HEK293T (cell line): ENCODE measurements at regions not wholly inside any gene's neighbourhood (a gene's known extent, or its start where the extent isn't known, plus 50 kb on each side); places are given as distances from the start of the nearest gene placed in this dataset.
A peak's percentile ranks its signal among the peaks of the same experiment; 100 is the strongest.

Experiments
- CTCF ChIA-PET: fragments of 350-600 bp; formaldehyde crosslinking; extraction: SDS; loops from one replicate; lab custom pipeline; 2021; ENCODE audit warnings: antibody characterized with exemption, inconsistent platforms; lab: Yijun Ruan, JAX
- POLR2A ChIA-PET: fragments of 350-600 bp; formaldehyde crosslinking; extraction: SDS; loops from one replicate; lab custom pipeline; 2020; ENCODE audit warnings: antibody characterized with exemption, inconsistent platforms; lab: Yijun Ruan, JAX
- DNase-seq: peaks from one replicate; pipeline ENCODE4 v3.0.0; 2012; ENCODE audit warnings: mixed read lengths; ENCODE audit errors: extremely low spot score
- ARNT ChIP-seq: fragments of 450-650 bp; IDR thresholded peaks from 2 replicates; pipeline ENCODE4 v1.6.1; 2017; ENCODE audit warnings: mild to moderate bottlenecking
- BHLHE40 ChIP-seq: fragments of 450-650 bp; IDR thresholded peaks from 2 replicates; pipeline ENCODE4 v1.6.1; 2016; ENCODE audit warnings: mild to moderate bottlenecking, moderate library complexity, borderline replicate concordance
- CTBP1 ChIP-seq: fragments of 450-650 bp; IDR thresholded peaks from 2 replicates; pipeline ENCODE4 v1.6.1; 2016; ENCODE audit warnings: borderline replicate concordance
- ELF4 ChIP-seq: fragments of 450-650 bp; IDR thresholded peaks from 2 replicates; pipeline ENCODE4 v1.6.1; 2017; ENCODE audit warnings: antibody characterized with exemption
- FOXA1 ChIP-seq: fragments of 450-650 bp; IDR thresholded peaks from 2 replicates; pipeline ENCODE4 v1.6.1; 2016; ENCODE audit warnings: mild to moderate bottlenecking
- FOXK2 ChIP-seq: fragments of 450-650 bp; IDR thresholded peaks from 2 replicates; pipeline ENCODE4 v1.6.1; 2016; ENCODE audit warnings: mild to moderate bottlenecking
- FOXM1 ChIP-seq: fragments of 450-650 bp; IDR thresholded peaks from 2 replicates; pipeline ENCODE4 v1.6.1; 2017; ENCODE audit warnings: mild to moderate bottlenecking, borderline replicate concordance
- HDGF ChIP-seq: fragments of 450-650 bp; IDR thresholded peaks from 2 replicates; pipeline ENCODE4 v1.6.1; 2017; ENCODE audit warnings: antibody characterized with exemption, borderline replicate concordance
- L3MBTL2 ChIP-seq: fragments of 450-650 bp; conservative IDR thresholded peaks from 2 replicates; pipeline ENCODE4 v1.6.1; 2016; ENCODE audit warnings: mild to moderate bottlenecking
- LEF1 ChIP-seq: fragments of 450-650 bp; IDR thresholded peaks from 2 replicates; pipeline ENCODE4 v1.6.1; 2017; ENCODE audit warnings: mild to moderate bottlenecking, borderline replicate concordance
- NFRKB ChIP-seq: fragments of 450-650 bp; IDR thresholded peaks from 2 replicates; pipeline ENCODE4 v1.6.1; 2016; ENCODE audit warnings: mild to moderate bottlenecking, moderate library complexity
- PKNOX1 ChIP-seq: fragments of 450-650 bp; IDR thresholded peaks from 2 replicates; pipeline ENCODE4 v1.6.1; 2016
- SP1 ChIP-seq: fragments of 450-650 bp; IDR thresholded peaks from 2 replicates; pipeline ENCODE4 v1.6.1; 2017
- SUZ12 ChIP-seq: fragments of 450-650 bp; IDR thresholded peaks from 2 replicates; pipeline ENCODE4 v1.6.1; 2016; ENCODE audit warnings: mild to moderate bottlenecking
- TARDBP ChIP-seq: fragments of 450-650 bp; IDR thresholded peaks from 2 replicates; pipeline ENCODE4 v1.6.1; 2016
- ZNF384 ChIP-seq: fragments of 450-650 bp; IDR thresholded peaks from 2 replicates; pipeline ENCODE4 v1.6.1; 2016

GRCh38 chr9:80605129-80605528, 1033.4 kb downstream of the TLE4 start:
- POLR2A ChIA-PET, result no interaction called here
- TF ChIP-seq L3MBTL2, result no peak
- no peak for TF ChIP-seq TARDBP
- TF ChIP-seq FOXM1, result no peak
- TF ChIP-seq LEF1, result no peak
- no peak for TF ChIP-seq FOXA1
- no peak for TF ChIP-seq BHLHE40
- TF ChIP-seq SUZ12, result no peak
- TF ChIP-seq FOXK2, result no peak
- TF ChIP-seq HDGF, result no peak
- TF ChIP-seq ARNT, result no peak
- CTCF ChIA-PET, result no interaction called here
- DNase-seq, result peak; percentile 35

DNA sequence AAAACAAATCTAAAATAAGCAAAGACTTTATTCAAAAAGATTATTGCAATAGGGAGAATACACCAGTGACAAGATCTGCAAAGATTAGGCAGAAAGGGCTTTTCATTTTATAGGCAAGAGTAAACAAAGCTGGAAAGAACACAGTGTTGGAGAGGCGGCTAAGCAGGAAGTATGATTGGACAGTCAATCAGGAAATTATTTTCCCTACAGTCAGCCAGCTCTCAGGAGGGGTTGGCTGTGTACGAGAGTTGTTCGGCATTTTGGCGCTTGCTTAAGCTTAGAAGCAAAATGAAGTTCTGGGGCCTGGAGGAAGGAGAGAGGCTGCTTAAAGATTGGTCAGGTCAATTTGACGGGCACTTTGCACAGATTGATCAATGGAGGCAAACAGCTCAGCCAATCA, 1030.5 kb downstream of the TLE4 start:
- TF ChIP-seq SUZ12, result no peak
- no peak for TF ChIP-seq FOXA1
- TF ChIP-seq LEF1, result no peak
- TF ChIP-seq TARDBP, result no peak
- POLR2A ChIA-PET, result no interaction called here
- no peak for DNase-seq
- CTCF ChIA-PET, result no interaction called here

- ChIA-PET POLR2A (interaction anchor here (0.6 kb wide), 1 partner anchor 18 kb away, joined by 3 read pairs; no protein-coding TSS in a partner anchor), CTCF (no interaction called here)
- TF ChIP-seq SUZ12 (no peak), PKNOX1 (no peak), BHLHE40 (no peak), FOXK2 (no peak), ELF4 (no peak), FOXA1 (no peak), NFRKB (no peak), ZNF384 (no peak), CTBP1 (no peak), LEF1 (no peak), HDGF (no peak), ARNT (no peak), FOXM1 (no peak), SP1 (no peak), TARDBP (no peak), L3MBTL2 (no peak)
- DNase-seq, result no peak
Measured at GRCh38 chr9:80596579-80596978, 1024.8 kb downstream of the TLE4 start.

- TF ChIP-seq FOXM1 (no peak), SUZ12 (no peak), BHLHE40 (no peak), ARNT (no peak), FOXA1 (no peak), LEF1 (no peak), ELF4 (no peak), ZNF384 (no peak), PKNOX1 (no peak), TARDBP (no peak), HDGF (no peak), NFRKB (no peak), FOXK2 (no peak), CTBP1 (no peak), SP1 (no peak), L3MBTL2 (no peak)
- DNase-seq, result no peak
- ChIA-PET CTCF (no interaction called here), POLR2A (no interaction called here)
Measured at GRCh38 chr9:80595192-80595591, 1023.4 kb downstream of the TLE4 start.

- TF ChIP-seq SP1 (no peak), L3MBTL2 (no peak), PKNOX1 (no peak), ARNT (no peak), FOXA1 (no peak), FOXK2 (no peak), FOXM1 (no peak), HDGF (no peak), NFRKB (no peak), SUZ12 (no peak), ELF4 (no peak), TARDBP (no peak), ZNF384 (no peak)
- POLR2A ChIA-PET, result no interaction called here
- no peak for DNase-seq
- CTCF ChIA-PET, result no interaction called here
Measured at GRCh38 chr9:80592413-80592812, 1020.6 kb downstream of the TLE4 start.

- ChIA-PET POLR2A (no interaction called here), CTCF (no interaction called here)
- no peak for DNase-seq
- TF ChIP-seq FOXA1, result no peak
- TF ChIP-seq ARNT, result no peak
- no peak for TF ChIP-seq L3MBTL2
- TF ChIP-seq ZNF384, result no peak
- no peak for TF ChIP-seq TARDBP
- no peak for TF ChIP-seq SP1
- no peak for TF ChIP-seq BHLHE40
- no peak for TF ChIP-seq LEF1
- no peak for TF ChIP-seq PKNOX1
- TF ChIP-seq ELF4, result no peak
- TF ChIP-seq HDGF, result no peak
- TF ChIP-seq FOXM1, result no peak
Measured at GRCh38 chr9:80586786-80587330, 1015.1 kb downstream of the TLE4 start.
